ENCODE measurements at regions not wholly inside any gene's neighbourhood (a gene's known extent, or its start where the extent isn't known, plus 50 kb on each side); places are given as distances from the start of the nearest gene placed in this dataset.

- no peak overlapping the region for H3K4me2 ChIP-seq (ENCODE audit: insufficient read depth, low read length, poor library complexity, severe bottlenecking)
- no peak overlapping the region for H3K23ac ChIP-seq (ENCODE audit: low read depth, low read length, poor library complexity)
- H4K91ac ChIP-seq (ENCODE audit: low read depth, low read length, poor library complexity), result no peak overlapping the region
- H3K4me3 ChIP-seq (ENCODE audit: low read length in 2 of 2), result no peak overlapping the region
- H4K8ac ChIP-seq (ENCODE audit: low read depth, low read length), result no peak overlapping the region
- H3K27me3 ChIP-seq (ENCODE audit: control insufficient read depth in 3 of 3, insufficient read depth in 3 of 3, low read depth in 1 of 3, low read length in 3 of 3), result no peaks in the 10 kb centered on the region
- H3K4ac ChIP-seq (ENCODE audit: low read length), result no peak overlapping the region
- H2BK5ac ChIP-seq (ENCODE audit: low read length), result no peak overlapping the region
- peaks cover 0 to 2% of the 10 kb centered on the region in 2 donors for H3K4me1 ChIP-seq (ENCODE audit: control insufficient read depth in 2 of 2, insufficient read depth in 1 of 2, low read depth in 1 of 2, low read length in 2 of 2)
- no peaks in the 10 kb centered on the region for H3K9me3 ChIP-seq (replicated peaks in 1 of 2; ENCODE audit: control insufficient read depth in 2 of 2, insufficient read depth in 1 of 2, low read depth in 1 of 2, low read length in 2 of 2)
- H2BK120ac ChIP-seq (ENCODE audit: low read depth, low read length), result no peak overlapping the region
- H3K14ac ChIP-seq (ENCODE audit: low read length), result no peak overlapping the region
- no peak overlapping the region for H3K18ac ChIP-seq (ENCODE audit: low read length)
- H3K9ac ChIP-seq (ENCODE audit: low read depth, low read length, poor library complexity), result no peak overlapping the region
- H2AK5ac ChIP-seq (ENCODE audit: low read depth, low read length), result no peak overlapping the region
- no peak overlapping the region for H2BK15ac ChIP-seq (ENCODE audit: low read length)
- WGBS, 2 donors (ENCODE audit: extremely low coverage in 2 of 2, insufficient read length in 2 of 2, insufficient replicate concordance in 1 of 2), result no CpG with 5 or more reads among the region's 3 CpGs
- H2AFZ ChIP-seq (ENCODE audit: low read length), result no peak overlapping the region
- H3K79me1 ChIP-seq (ENCODE audit: low read depth, low read length), result peaks cover 2% of the 10 kb centered on the region
- no peak overlapping the region for H2BK12ac ChIP-seq (ENCODE audit: low read length)
- DNase-seq (ENCODE audit: low spot score), result no peak
- no peaks in the 10 kb centered on the region for H3K36me3 ChIP-seq (replicated peaks in 1 of 2; ENCODE audit: control insufficient read depth in 2 of 2, insufficient read depth in 2 of 2, low read length in 2 of 2)
- no peak overlapping the region for H3K27ac ChIP-seq (replicated peaks; ENCODE audit: low read length)
Observed at GRCh38 chr4:97132435-97132834, 1010.8 kb downstream of the STPG2 start.

- Histone ChIP-seq H4K91ac (ENCODE audit: low read depth, low read length, poor library complexity) (no peak overlapping the region), H2BK15ac (ENCODE audit: low read length) (no peak overlapping the region), H2AK5ac (ENCODE audit: low read depth, low read length) (no peak overlapping the region), H3K14ac (ENCODE audit: low read length) (no peak overlapping the region), H2AFZ (ENCODE audit: low read length) (peak overlapping the region; percentile 15), H3K4me1 (ENCODE audit: control insufficient read depth in 2 of 2, insufficient read depth in 1 of 2, low read depth in 1 of 2, low read length in 2 of 2) (peaks cover 0 to 2% of the 10 kb centered on the region in 2 donors), H4K8ac (ENCODE audit: low read depth, low read length) (no peak overlapping the region), H3K4me2 (ENCODE audit: insufficient read depth, low read length, poor library complexity, severe bottlenecking) (no peak overlapping the region), H3K27ac (replicated peaks; ENCODE audit: low read length) (no peak overlapping the region), H3K36me3 (replicated peaks in 1 of 2; ENCODE audit: control insufficient read depth in 2 of 2, insufficient read depth in 2 of 2, low read length in 2 of 2) (no peaks in the 10 kb centered on the region), H3K4me3 (ENCODE audit: low read length in 2 of 2) (no peak overlapping the region), H3K4ac (ENCODE audit: low read length) (no peak overlapping the region), H3K9ac (ENCODE audit: low read depth, low read length, poor library complexity) (no peak overlapping the region), H3K18ac (ENCODE audit: low read length) (no peak overlapping the region), H2BK5ac (ENCODE audit: low read length) (no peak overlapping the region), H3K9me3 (replicated peaks in 1 of 2; ENCODE audit: control insufficient read depth in 2 of 2, insufficient read depth in 1 of 2, low read depth in 1 of 2, low read length in 2 of 2) (no peaks in the 10 kb centered on the region), H3K23ac (ENCODE audit: low read depth, low read length, poor library complexity) (no peak overlapping the region), H3K79me1 (ENCODE audit: low read depth, low read length) (peaks cover 2% of the 10 kb centered on the region), H3K27me3 (ENCODE audit: control insufficient read depth in 3 of 3, insufficient read depth in 3 of 3, low read depth in 1 of 3, low read length in 3 of 3) (no peaks in the 10 kb centered on the region), H2BK120ac (ENCODE audit: low read depth, low read length) (no peak overlapping the region), H2BK12ac (ENCODE audit: low read length) (no peak overlapping the region)
- DNase-seq (ENCODE audit: low spot score), result no peak
- no CpG with 5 or more reads among the region's 2 CpGs for WGBS, 2 donors (ENCODE audit: extremely low coverage in 2 of 2, insufficient read length in 2 of 2, insufficient replicate concordance in 1 of 2)
Observed at GRCh38 chr4:97134456-97134855, 1008.8 kb downstream of the STPG2 start.

- Histone ChIP-seq H3K9me3 (replicated peaks in 1 of 2; ENCODE audit: control insufficient read depth in 2 of 2, insufficient read depth in 1 of 2, low read depth in 1 of 2, low read length in 2 of 2) (peaks cover 0 to 6% of the 10 kb centered on the region in 2 donors), H2BK5ac (ENCODE audit: low read length) (no peak overlapping the region), H3K4me3 (ENCODE audit: low read length in 2 of 2) (no peak overlapping the region), H3K4me2 (ENCODE audit: insufficient read depth, low read length, poor library complexity, severe bottlenecking) (no peak overlapping the region), H3K79me1 (ENCODE audit: low read depth, low read length) (peaks cover 2% of the 10 kb centered on the region), H2BK120ac (ENCODE audit: low read depth, low read length) (no peak overlapping the region), H3K23ac (ENCODE audit: low read depth, low read length, poor library complexity) (no peak overlapping the region), H3K4me1 (ENCODE audit: control insufficient read depth in 2 of 2, insufficient read depth in 1 of 2, low read depth in 1 of 2, low read length in 2 of 2) (no peaks in the 10 kb centered on the region), H2AFZ (ENCODE audit: low read length) (no peak overlapping the region), H3K27ac (replicated peaks; ENCODE audit: low read length) (no peak overlapping the region), H2AK5ac (ENCODE audit: low read depth, low read length) (no peak overlapping the region), H2BK15ac (ENCODE audit: low read length) (no peak overlapping the region), H3K4ac (ENCODE audit: low read length) (no peak overlapping the region), H3K9ac (ENCODE audit: low read depth, low read length, poor library complexity) (no peak overlapping the region), H3K36me3 (replicated peaks in 1 of 2; ENCODE audit: control insufficient read depth in 2 of 2, insufficient read depth in 2 of 2, low read length in 2 of 2) (no peaks in the 10 kb centered on the region), H3K14ac (ENCODE audit: low read length) (no peak overlapping the region), H3K27me3 (ENCODE audit: control insufficient read depth in 3 of 3, insufficient read depth in 3 of 3, low read depth in 1 of 3, low read length in 3 of 3) (no peaks in the 10 kb centered on the region), H4K8ac (ENCODE audit: low read depth, low read length) (no peak overlapping the region), H3K18ac (ENCODE audit: low read length) (no peak overlapping the region), H4K91ac (ENCODE audit: low read depth, low read length, poor library complexity) (no peak overlapping the region), H2BK12ac (ENCODE audit: low read length) (no peak overlapping the region)
- DNase-seq (ENCODE audit: low spot score), result no peak
- no CpG with 5 or more reads among the region's 4 CpGs for WGBS, 2 donors (ENCODE audit: extremely low coverage in 2 of 2, insufficient read length in 2 of 2, insufficient replicate concordance in 1 of 2)
Observed at GRCh38 chr4:97139791-97140190, 1003.5 kb downstream of the STPG2 start.

- H2AK5ac ChIP-seq (ENCODE audit: low read depth, low read length), result no peak overlapping the region
- no peak overlapping the region for H3K27ac ChIP-seq (replicated peaks; ENCODE audit: low read length)
- no peak overlapping the region for H3K18ac ChIP-seq (ENCODE audit: low read length)
- no CpG with 5 or more reads among the region's 3 CpGs for WGBS, 2 donors (ENCODE audit: extremely low coverage in 2 of 2, insufficient read length in 2 of 2, insufficient replicate concordance in 1 of 2)
- H3K4me1 ChIP-seq (ENCODE audit: control insufficient read depth in 2 of 2, insufficient read depth in 1 of 2, low read depth in 1 of 2, low read length in 2 of 2), result no peaks in the 10 kb centered on the region
- H3K4me3 ChIP-seq (ENCODE audit: low read length in 2 of 2), result no peak overlapping the region
- H2AFZ ChIP-seq (ENCODE audit: low read length), result peak overlapping the region; percentile 17
- no peak overlapping the region for H3K9ac ChIP-seq (ENCODE audit: low read depth, low read length, poor library complexity)
- no peak overlapping the region for H2BK15ac ChIP-seq (ENCODE audit: low read length)
- no peak for DNase-seq (ENCODE audit: low spot score)
- peaks cover 0 to 6% of the 10 kb centered on the region in 2 donors for H3K9me3 ChIP-seq (replicated peaks in 1 of 2; ENCODE audit: control insufficient read depth in 2 of 2, insufficient read depth in 1 of 2, low read depth in 1 of 2, low read length in 2 of 2)
- no peak overlapping the region for H3K23ac ChIP-seq (ENCODE audit: low read depth, low read length, poor library complexity)
- H3K4me2 ChIP-seq (ENCODE audit: insufficient read depth, low read length, poor library complexity, severe bottlenecking), result no peak overlapping the region
- H2BK12ac ChIP-seq (ENCODE audit: low read length), result no peak overlapping the region
- no peak overlapping the region for H3K14ac ChIP-seq (ENCODE audit: low read length)
- no peak overlapping the region for H4K8ac ChIP-seq (ENCODE audit: low read depth, low read length)
- no peaks in the 10 kb centered on the region for H3K36me3 ChIP-seq (replicated peaks in 1 of 2; ENCODE audit: control insufficient read depth in 2 of 2, insufficient read depth in 2 of 2, low read length in 2 of 2)
- no peak overlapping the region for H3K4ac ChIP-seq (ENCODE audit: low read length)
- H3K27me3 ChIP-seq (ENCODE audit: control insufficient read depth in 3 of 3, insufficient read depth in 3 of 3, low read depth in 1 of 3, low read length in 3 of 3), result no peaks in the 10 kb centered on the region
- no peak overlapping the region for H2BK120ac ChIP-seq (ENCODE audit: low read depth, low read length)
- H2BK5ac ChIP-seq (ENCODE audit: low read length), result no peak overlapping the region
- no peak overlapping the region for H4K91ac ChIP-seq (ENCODE audit: low read depth, low read length, poor library complexity)
- peaks cover 2% of the 10 kb centered on the region for H3K79me1 ChIP-seq (ENCODE audit: low read depth, low read length)
Observed at GRCh38 chr4:97140545-97140944, 1002.7 kb downstream of the STPG2 start.
